ENCODE measurements at regions not wholly inside any gene's neighbourhood (a gene's known extent, or its start where the extent isn't known, plus 50 kb on each side); places are given as distances from the start of the nearest gene placed in this dataset.
"Not testable (repeated sequence)": the region's sequence is repeated elsewhere in the genome, so short reads cannot be mapped to it uniquely, and the experiment has no call there.

- no peak overlapping the region for H3K4me3 ChIP-seq (ENCODE audit: low read depth, poor library complexity, severe bottlenecking)
Measured at GRCh38 chr12:34151019-34151418, 128.7 kb downstream of the ALG10 start.

GRCh38 chr12:34163443-34163842 lies 141.1 kb downstream of the ALG10 start:
- no peak for DNase-seq (ENCODE audit: low spot score in 2 of 2)
- 50 to 67% methylated on average over 1 of the region's 1 CpG for WGBS, 2 donors
- TF ChIP-seq CTCF (IDR thresholded peaks at IDR 0.05), result no peak
- no peak for TF ChIP-seq POLR2A (IDR thresholded peaks at IDR 0.05)
- no peak overlapping the region for H3K4me3 ChIP-seq (ENCODE audit: low read depth, poor library complexity, severe bottlenecking)
- intact Hi-C loops (cut with DNase I; ENCODE audit: low total_unique reads), result no loop called here

More at GRCh38 chr12:34151019-34151418, 128.7 kb downstream of the ALG10 start:
- DNase-seq (ENCODE audit: low spot score in 2 of 2), result no peak
- intact Hi-C loops (cut with DNase I; ENCODE audit: low total_unique reads), result no loop called here
- TF ChIP-seq CTCF (IDR thresholded peaks at IDR 0.05), result no peak
- no peak for TF ChIP-seq POLR2A (IDR thresholded peaks at IDR 0.05)

- TF ChIP-seq CTCF (IDR thresholded peaks at IDR 0.05) (no peak), POLR2A (IDR thresholded peaks at IDR 0.05) (no peak)
- H3K4me3 ChIP-seq (ENCODE audit: low read depth, poor library complexity, severe bottlenecking), result no peak overlapping the region
- DNase-seq (ENCODE audit: low spot score in 2 of 2), result no peak
- 92 to 94% methylated on average over 38 to 39 of the region's 41 CpGs for WGBS, 2 donors
- intact Hi-C loops (cut with DNase I; ENCODE audit: low total_unique reads), result no loop called here
Measured at GRCh38 chr12:34166427-34167060, 144.2 kb downstream of the ALG10 start.

GRCh38 chr12:34168507-34168906 lies 146.2 kb downstream of the ALG10 start:
- intact Hi-C loops (cut with DNase I; ENCODE audit: low total_unique reads); DNase-seq (ENCODE audit: low spot score in 2 of 2); H3K4me3 ChIP-seq (ENCODE audit: low read depth, poor library complexity, severe bottlenecking): not testable (repeated sequence)
- WGBS, 2 donors, result 80 to 86% methylated on average over 1 of the region's 1 CpG

- WGBS, 2 donors, result 49 to 63% methylated on average over 2 of the region's 2 CpGs
- intact Hi-C loops (cut with DNase I; ENCODE audit: low total_unique reads), result no loop called here
- DNase-seq (ENCODE audit: low spot score in 2 of 2), result no peak
- H3K4me3 ChIP-seq (ENCODE audit: low read depth, poor library complexity, severe bottlenecking), result no peak overlapping the region
- TF ChIP-seq CTCF (IDR thresholded peaks at IDR 0.05) (no peak), POLR2A (IDR thresholded peaks at IDR 0.05) (no peak)
Measured at GRCh38 chr12:34186492-34186891, 164.2 kb downstream of the ALG10 start.

GRCh38 chr12:34188974-34189373 lies 166.7 kb downstream of the ALG10 start:
- no peak for TF ChIP-seq POLR2A (IDR thresholded peaks at IDR 0.05)
- no peak for TF ChIP-seq CTCF (IDR thresholded peaks at IDR 0.05)
- H3K4me3 ChIP-seq (ENCODE audit: low read depth, poor library complexity, severe bottlenecking), result no peak overlapping the region
- no peak for DNase-seq (ENCODE audit: low spot score in 2 of 2)
- 67 to 83% methylated on average over 1 of the region's 1 CpG for WGBS, 2 donors
- intact Hi-C loops (cut with DNase I; ENCODE audit: low total_unique reads), result no loop called here
